ENCODE measurements at regions not wholly inside any gene's neighbourhood (a gene's known extent, or its start where the extent isn't known, plus 50 kb on each side); places are given as distances from the start of the nearest gene placed in this dataset.
A peak's percentile ranks its signal among the peaks of the same experiment; 100 is the strongest.

- ChIA-PET POLR2A (ENCODE audit: partially characterized antibody) (no interaction called here), CTCF (ENCODE audit: partially characterized antibody) (interaction anchor here (0.9 to 2.1 kb wide), 2 partner anchors 10 to 12 kb away, joined by 3 to 5 read pairs; no protein-coding TSS in a partner anchor)
- no peaks in the 10 kb centered on the region for H3K9me3 ChIP-seq (ENCODE audit: insufficient read depth in 2 of 2, low read depth in 1 of 2, low read length in 1 of 2)
- peak overlapping the region; percentile 9; the same call in 1 of the 2 replicates for H4K8ac ChIP-seq (ENCODE audit: extremely low read depth, insufficient read depth, low read length)
- H3K23me2 ChIP-seq (ENCODE audit: low read depth, low read length) = no peaks in the 10 kb centered on the region
- H3K4me1 ChIP-seq (replicated peaks in 1 of 4; ENCODE audit: control insufficient read depth in 3 of 4, insufficient read depth in 4 of 4, low read length in 3 of 4) = no peaks in the 10 kb centered on the region; a peak in 1 of 7 replicates
- no peak overlapping the region for H3K23ac ChIP-seq (ENCODE audit: insufficient read length)
- no peak overlapping the region for H3K18ac ChIP-seq (ENCODE audit: extremely low read depth, low read length)
- no peak overlapping the region for H4K91ac ChIP-seq (replicated peaks; ENCODE audit: insufficient read length, low read length)
- peak overlapping the region; percentile 42 for H2AFZ ChIP-seq (ENCODE audit: low read length)
- no peaks in the 10 kb centered on the region for H3K79me1 ChIP-seq (ENCODE audit: low read depth, low read length)
- WGBS, 2 experiments (ENCODE audit: extremely low coverage in 1 of 2, insufficient coverage in 1 of 2, insufficient read length in 1 of 2, insufficient replicate concordance in 2 of 2, low coverage in 1 of 2, low lambda C conversion rate in 2 of 2, missing lambda C conversion rate in 1 of 2) = 94% methylated on average over 11 of the region's 12 CpGs; no CpG with 5 or more reads in 1 of the 2 experiments
- H3K27ac ChIP-seq (ENCODE audit: low read depth, low read length) = no peak overlapping the region
- H3K79me2 ChIP-seq (ENCODE audit: control insufficient read depth in 1 of 2, insufficient read depth in 2 of 2, low read length in 2 of 2) = no peaks in the 10 kb centered on the region
- H2BK12ac ChIP-seq (ENCODE audit: low read depth, low read length) = no peak overlapping the region
- FAIRE-seq (no peak), DNase-seq (ENCODE audit: low read depth in 1 of 2, low spot score in 2 of 2) (no peak)
- no peak overlapping the region for H2BK20ac ChIP-seq (ENCODE audit: low read length)
- no peak overlapping the region for H2BK5ac ChIP-seq (ENCODE audit: low read depth, low read length)
- H3K27me3 ChIP-seq (replicated peaks in 1 of 4; ENCODE audit: control insufficient read depth in 3 of 4, extremely low read depth in 1 of 4, insufficient read depth in 3 of 4, low read length in 3 of 4) = no peaks in the 10 kb centered on the region
- no peaks in the 10 kb centered on the region for H4K20me1 ChIP-seq (replicated peaks in 1 of 2; ENCODE audit: control insufficient read depth in 1 of 2, insufficient read depth in 2 of 2, low read length in 2 of 2)
- H2AK5ac ChIP-seq (ENCODE audit: low read depth, low read length) = no peak overlapping the region
- H3K9ac ChIP-seq (replicated peaks in 1 of 4; ENCODE audit: extremely low read depth in 1 of 4, low read depth in 3 of 4, low read length in 3 of 4) = no peak overlapping the region
- TF ChIP-seq GABPA (IDR thresholded peaks at IDR 0.05; ENCODE audit: borderline replicate concordance, insufficient read depth, low read length) (no peak), ZNF274 (IDR thresholded peaks at IDR 0.05; ENCODE audit: borderline replicate concordance, extremely low read depth, low read length) (no peak), PHF8 (conservative IDR thresholded peaks at IDR 0.05; ENCODE audit: low read depth, low read length) (no peak), KDM4A (IDR thresholded peaks at IDR 0.05; ENCODE audit: low read depth, low read length, severe bottlenecking) (no peak), RFX5 (IDR thresholded peaks at IDR 0.05; ENCODE audit: borderline replicate concordance, low read depth, low read length) (no peak)
- no peak overlapping the region for H3K14ac ChIP-seq (ENCODE audit: insufficient read length)
- H4K5ac ChIP-seq (ENCODE audit: insufficient read length, low read depth, low read length) = no peak overlapping the region
- H3K4me2 ChIP-seq (ENCODE audit: insufficient read depth in 1 of 2, low read depth in 2 of 2, low read length in 2 of 2) = no peak overlapping the region
- no peak overlapping the region for H3K4ac ChIP-seq (replicated peaks; ENCODE audit: insufficient read length, low read depth, low read length)
- H3K4me3 ChIP-seq (ENCODE audit: extremely low read depth in 1 of 4, insufficient read depth in 2 of 4, low read depth in 3 of 4, low read length in 4 of 4) = no peak overlapping the region
- H3K56ac ChIP-seq (replicated peaks; ENCODE audit: insufficient read length, low read depth, low read length) = no peak overlapping the region
- H2BK15ac ChIP-seq (ENCODE audit: low read length) = no peak overlapping the region
- H3K36me3 ChIP-seq (ENCODE audit: control insufficient read depth in 2 of 4, insufficient read depth in 4 of 4, low read length in 3 of 4) = no peaks in the 10 kb centered on the region
- no peak overlapping the region for H2BK120ac ChIP-seq (replicated peaks; ENCODE audit: low read depth, low read length)
Observed at GRCh38 chr5:85182344-85182743, 797.7 kb upstream of the EDIL3 start.

Data from H1 (cell line).